ENCODE measurements at regions not wholly inside any gene's neighbourhood (a gene's known extent, or its start where the extent isn't known, plus 50 kb on each side); places are given as distances from the start of the nearest gene placed in this dataset.

- no peak for TF ChIP-seq CTCF (IDR thresholded peaks at IDR 0.05; ENCODE audit: insufficient read depth, low read length)
- TF ChIP-seq REST (IDR thresholded peaks at IDR 0.05; ENCODE audit: insufficient replicate concordance, low read depth), result no peak
- no peak for TF ChIP-seq POLR2AphosphoS5 (IDR thresholded peaks at IDR 0.05; ENCODE audit: low read depth)
Measured at GRCh38 chr10:4704034-4704545, 121.9 kb upstream of the AKR1E2 start.
